ENCODE measurements at regions not wholly inside any gene's neighbourhood (a gene's known extent, or its start where the extent isn't known, plus 50 kb on each side); places are given as distances from the start of the nearest gene placed in this dataset.

- TF ChIP-seq, protein P1, sequence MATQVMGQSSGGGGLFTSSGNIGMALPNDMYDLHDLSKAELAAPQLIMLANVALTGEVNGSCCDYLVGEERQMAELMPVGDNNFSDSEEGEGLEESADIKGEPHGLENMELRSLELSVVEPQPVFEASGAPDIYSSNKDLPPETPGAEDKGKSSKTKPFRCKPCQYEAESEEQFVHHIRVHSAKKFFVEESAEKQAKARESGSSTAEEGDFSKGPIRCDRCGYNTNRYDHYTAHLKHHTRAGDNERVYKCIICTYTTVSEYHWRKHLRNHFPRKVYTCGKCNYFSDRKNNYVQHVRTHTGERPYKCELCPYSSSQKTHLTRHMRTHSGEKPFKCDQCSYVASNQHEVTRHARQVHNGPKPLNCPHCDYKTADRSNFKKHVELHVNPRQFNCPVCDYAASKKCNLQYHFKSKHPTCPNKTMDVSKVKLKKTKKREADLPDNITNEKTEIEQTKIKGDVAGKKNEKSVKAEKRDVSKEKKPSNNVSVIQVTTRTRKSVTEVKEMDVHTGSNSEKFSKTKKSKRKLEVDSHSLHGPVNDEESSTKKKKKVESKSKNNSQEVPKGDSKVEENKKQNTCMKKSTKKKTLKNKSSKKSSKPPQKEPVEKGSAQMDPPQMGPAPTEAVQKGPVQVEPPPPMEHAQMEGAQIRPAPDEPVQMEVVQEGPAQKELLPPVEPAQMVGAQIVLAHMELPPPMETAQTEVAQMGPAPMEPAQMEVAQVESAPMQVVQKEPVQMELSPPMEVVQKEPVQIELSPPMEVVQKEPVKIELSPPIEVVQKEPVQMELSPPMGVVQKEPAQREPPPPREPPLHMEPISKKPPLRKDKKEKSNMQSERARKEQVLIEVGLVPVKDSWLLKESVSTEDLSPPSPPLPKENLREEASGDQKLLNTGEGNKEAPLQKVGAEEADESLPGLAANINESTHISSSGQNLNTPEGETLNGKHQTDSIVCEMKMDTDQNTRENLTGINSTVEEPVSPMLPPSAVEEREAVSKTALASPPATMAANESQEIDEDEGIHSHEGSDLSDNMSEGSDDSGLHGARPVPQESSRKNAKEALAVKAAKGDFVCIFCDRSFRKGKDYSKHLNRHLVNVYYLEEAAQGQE (IDR thresholded peaks at IDR 0.05; ENCODE audit: insufficient read depth in 1 of 2, low read depth in 2 of 2, low read length in 2 of 2): no peak
- TF ChIP-seq POLR2AphosphoS5 (IDR thresholded peaks at IDR 0.05; ENCODE audit: low read depth, low read length): no peak
Measured at GRCh38 chr2:7096726-7097352, 179.6 kb downstream of the RNF144A start.
